Heart right ventricle (tissue), 16 donors: ENCODE measurements at regions not wholly inside any gene's neighbourhood (a gene's known extent, or its start where the extent isn't known, plus 50 kb on each side); places are given as distances from the start of the nearest gene placed in this dataset.

Experiments used
- ATAC-seq, 8 donors: fragments of 200-7000 bp; cut with Tn5 transposase; one replicate each; pipeline ENCODE4 v1.9.1; 2020; ENCODE audit warnings: mild to moderate bottlenecking in 8 of 8, moderate library complexity in 8 of 8, moderate number of reproducible peaks in 1 of 8
- DNase-seq, 2 donors: peaks; one replicate each; pipeline ENCODE4 v3.0.0-alpha.2; 2020
- H3K27ac ChIP-seq, 10 donors: fragments of 200-600 bp; sonication (generic) in 2 of 10; one replicate each; pipeline versions ENCODE4 v1.5.0 to v1.8.0; 2020 to 2022; ENCODE audit warnings: mild to moderate bottlenecking in 3 of 10
- H3K27me3 ChIP-seq, 7 donors: fragments of 200-600 bp; one replicate each; pipeline ENCODE4 v1.8.0; 2021 to 2022; ENCODE audit warnings: mild to moderate bottlenecking in 2 of 7
- H3K36me3 ChIP-seq, 9 donors: fragments of 200-600 bp; sonication (generic) in 1 of 9; one replicate each; pipeline versions ENCODE4 v1.5.0 to v1.8.0; 2020 to 2022; ENCODE audit warnings: mild to moderate bottlenecking in 2 of 9
- H3K4me1 ChIP-seq, 9 donors: fragments of 200-600 bp; sonication (generic) in 1 of 9; one replicate each; pipeline versions ENCODE4 v1.5.0 to v1.8.0; 2020 to 2022; ENCODE audit warnings: mild to moderate bottlenecking in 4 of 9
- H3K4me3 ChIP-seq, 10 donors: fragments of 200-600 bp; sonication (generic) in 2 of 10; one replicate each; pipeline versions ENCODE4 v1.5.0 to v1.8.0; 2020 to 2022; ENCODE audit warnings: mild to moderate bottlenecking in 7 of 10, moderate library complexity in 2 of 10
- H3K9me3 ChIP-seq, 11 donors: fragments of 200-600 bp in 10 of 11; sonication (generic) in 2 of 11; one replicate each; pipeline versions ENCODE4 v1.5.0 to v1.8.0; 2013 to 2022; ENCODE audit warnings: mild to moderate bottlenecking in 2 of 11, control low read depth in 1 of 11, moderate library complexity in 1 of 11
- CTCF ChIP-seq, 9 donors: fragments of 200-600 bp; sonication (generic) in 2 of 9; IDR thresholded peaks; one replicate each; pipeline versions ENCODE4 v1.5.0 to v1.8.0; 2021 to 2022; ENCODE audit warnings: antibody characterized with exemption in 9 of 9, mild to moderate bottlenecking in 5 of 9, moderate library complexity in 1 of 9
- WGBS, 2 donors: extraction: QIAGEN DNeasy Blood & Tissue Kit; methylation state at CpG; one replicate each; pipeline ENCODE4 v1.1.7; 2013; ENCODE audit warnings: inconsistent platforms in 1 of 2; 5-methylcytosine and 5-hydroxymethylcytosine counted together
- intact Hi-C, 10 donors: fragments of 100-400 bp; cut with DNase I; formaldehyde crosslinking; loops; one replicate each; pipeline versions ENCODE4 v1.11.1 to v1.14.2; 2022
- donor health status: Arrhythmogenic right ventricular cardiomyopathy.
- donor health status: ischemic (EF 13 %, LVEDD 7.1; RV severe dilation, severe dysfunction).
- donor health status: healthy with polysubstance abuse.
- donor health status: DM: no; HTN: yes; CAD: no.
- donor health status: DM: no; HTN: no; CAD: no.
- donor health status: ischemic (EF 25% LVEDD 6.9; RV normal size, moderate dysfunction).
- donor health status: ischemic (EF 25% LVEDD 5.7; RV mildly dilated, moderate dysfunction).
- donor health status: healthy.
- donor health status: DM: yes; HTN: yes; CAD: no.
- donor health status: Ischemic cardiomyopathy.
- donor health status: ischemic (EF 35%, LVEDD 5.7; RV mildly dilated, moderate dysfunction).
- donor health status: nonischemic (EF 11% LVEDD 7.7; RV severe dilation, severe dysfunction).
- donor health status: DM: yes; HTN: yes; CAD: no.
- donor health status: PGD.
- donor health status: ischemic (EF 29% LVEDD 5.4; RV normal size, mild dysfunction).
- donor health status: nonischemic (EF 23%, LVEDD 6.1; RV moderate dilation, normal function).

GRCh38 chr12:28604240-28604639 lies 414.0 kb downstream of the CCDC91 start:
- Histone ChIP-seq H3K36me3 (no peaks in the 10 kb centered on the region), H3K27ac (no peak overlapping the region), H3K9me3 (peaks cover 0 to 31% (median 15%) of the 10 kb centered on the region in 11 donors), H3K27me3 (no peaks in the 10 kb centered on the region), H3K4me3 (no peak overlapping the region), H3K4me1 (peaks cover 0 to 7% (median 0%) of the 10 kb centered on the region in 9 donors)
- WGBS, 2 donors = 87 to 90% methylated on average over 1 of the region's 1 CpG
- DNase-seq (no peak), ATAC-seq (no peak)
- no peak for TF ChIP-seq CTCF (IDR thresholded peaks at IDR 0.05)
- intact Hi-C loops = no loop called here

- no peak overlapping the region for H3K4me3 ChIP-seq
- no peaks in the 10 kb centered on the region for H3K36me3 ChIP-seq
- H3K27ac ChIP-seq = no peak overlapping the region
- no peaks in the 10 kb centered on the region for H3K4me1 ChIP-seq
- no peak for DNase-seq
- H3K27me3 ChIP-seq = no peaks in the 10 kb centered on the region
- H3K9me3 ChIP-seq = peaks cover 0 to 31% (median 15%) of the 10 kb centered on the region in 11 donors
- intact Hi-C loops = no loop called here
- TF ChIP-seq CTCF (IDR thresholded peaks at IDR 0.05) = no peak
- ATAC-seq = no peak
- WGBS, 2 donors = 58 to 74% methylated on average over 1 of the region's 1 CpG
Observed at GRCh38 chr12:28606967-28607557, 416.8 kb downstream of the CCDC91 start.

- ATAC-seq (no peak), DNase-seq (no peak)
- H3K4me1 ChIP-seq = no peaks in the 10 kb centered on the region
- intact Hi-C loops = loop anchor here in 1 of 10 donors (5.0 kb wide), 1 partner anchor 162 kb away; no protein-coding TSS in a partner anchor
- H3K27ac ChIP-seq = no peak overlapping the region
- H3K36me3 ChIP-seq = no peaks in the 10 kb centered on the region
- no peak overlapping the region for H3K4me3 ChIP-seq
- WGBS, 2 donors = 53 to 60% methylated on average over 3 of the region's 3 CpGs
- peaks cover 0 to 30% (median 15%) of the 10 kb centered on the region in 11 donors for H3K9me3 ChIP-seq
- no peaks in the 10 kb centered on the region for H3K27me3 ChIP-seq
- TF ChIP-seq CTCF (IDR thresholded peaks at IDR 0.05) = no peak
Observed at GRCh38 chr12:28610401-28611114, 420.3 kb downstream of the CCDC91 start.

- ATAC-seq = peak in 1 of 8 donors; percentile 61
- peaks cover 0 to 26% (median 15%) of the 10 kb centered on the region in 11 donors for H3K9me3 ChIP-seq
- H3K4me1 ChIP-seq = no peaks in the 10 kb centered on the region
- TF ChIP-seq CTCF (IDR thresholded peaks at IDR 0.05) = no peak
- intact Hi-C loops = loop anchor here in 1 of 10 donors (5.0 kb wide), 1 partner anchor 161 kb away; no protein-coding TSS in a partner anchor
- DNase-seq = no peak
- H3K36me3 ChIP-seq = no peaks in the 10 kb centered on the region
- H3K4me3 ChIP-seq = no peak overlapping the region
- no peaks in the 10 kb centered on the region for H3K27me3 ChIP-seq
- H3K27ac ChIP-seq = no peak overlapping the region
Observed at GRCh38 chr12:28611115-28611435, 420.8 kb downstream of the CCDC91 start.
